Ishikawa (cell line): ENCODE measurements at regions not wholly inside any gene's neighbourhood (a gene's known extent, or its start where the extent isn't known, plus 50 kb on each side); places are given as distances from the start of the nearest gene placed in this dataset.

ENCODE experiments used
- CEBPB ChIP-seq: IDR thresholded peaks from 2 replicates; pipeline ENCODE4 v1.6.1; 2012
- CREB1 ChIP-seq: IDR thresholded peaks from 2 replicates; pipeline ENCODE4 v1.6.1; 2012; ENCODE audit warnings: low read depth
- EGR1 ChIP-seq: IDR thresholded peaks from 2 replicates; pipeline ENCODE4 v1.6.1; 2012
- EP300 ChIP-seq: IDR thresholded peaks from 2 replicates; pipeline ENCODE4 v1.6.1; 2012; ENCODE audit warnings: borderline replicate concordance
- FOXM1 ChIP-seq: IDR thresholded peaks from 2 replicates; pipeline ENCODE4 v1.6.1; 2012; ENCODE audit warnings: low read depth, borderline replicate concordance
- MAX ChIP-seq: IDR thresholded peaks from 2 replicates; pipeline ENCODE4 v1.6.1; 2012
- NFIC ChIP-seq: IDR thresholded peaks from 2 replicates; pipeline ENCODE4 v1.6.1; 2012
- RAD21 ChIP-seq: IDR thresholded peaks from 2 replicates; pipeline ENCODE4 v1.6.1; 2012; ENCODE audit warnings: low read depth
- TAF1 ChIP-seq: IDR thresholded peaks from 2 replicates; pipeline ENCODE4 v1.6.1; 2012; ENCODE audit warnings: low read depth, mild to moderate bottlenecking
- TCF12 ChIP-seq: IDR thresholded peaks from 2 replicates; pipeline ENCODE4 v1.6.1; 2012; ENCODE audit warnings: low read depth
- TEAD4 ChIP-seq: IDR thresholded peaks from 2 replicates; pipeline ENCODE4 v1.6.1; 2012
- USF1 ChIP-seq: IDR thresholded peaks from 2 replicates; pipeline ENCODE4 v1.6.1; 2012
- YY1 ChIP-seq: IDR thresholded peaks from 2 replicates; pipeline ENCODE4 v1.6.1; 2012; ENCODE audit warnings: low read depth
- ZBTB7A ChIP-seq: IDR thresholded peaks from 2 replicates; pipeline ENCODE4 v1.6.1; 2012; ENCODE audit warnings: low read depth
- TF ChIP-seq, protein P1 (sequence below): IDR thresholded peaks from 2 replicates; pipeline ENCODE4 v1.6.1; 2012; ENCODE audit warnings: low read depth, mild to moderate bottlenecking

DNA sequence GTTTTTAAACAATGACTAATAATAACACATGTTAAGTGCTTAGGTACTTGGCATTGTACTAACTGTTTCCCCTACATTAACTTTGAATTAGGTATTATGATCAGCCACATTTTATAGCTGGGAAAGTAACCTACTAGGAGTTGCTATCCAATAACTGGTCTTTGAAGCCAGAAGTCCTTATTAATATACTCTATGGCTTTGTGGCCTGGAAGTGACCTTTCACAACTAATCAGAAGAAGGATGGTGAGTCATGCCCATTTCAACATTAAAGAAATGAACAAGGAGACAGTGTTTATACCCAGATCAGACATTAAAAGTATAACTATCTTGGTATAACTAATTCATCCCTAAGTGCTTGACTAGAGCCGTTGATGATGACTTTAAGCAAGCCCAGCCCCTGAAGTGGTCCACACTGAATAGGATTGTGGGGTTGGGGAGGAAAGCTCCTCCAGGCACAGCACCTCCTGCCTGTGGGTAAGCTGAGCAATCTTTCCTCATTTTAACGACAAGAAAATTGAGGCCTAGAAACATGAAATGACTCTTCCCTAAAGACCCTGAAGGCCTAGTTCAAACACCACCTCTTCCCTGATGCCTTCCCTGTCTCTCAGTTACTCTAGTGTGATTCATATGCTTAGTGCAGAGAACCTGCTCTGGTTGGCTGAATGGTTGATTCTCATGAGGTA lies 71.6 kb upstream of the RFX8 start:
- no peak for TF ChIP-seq TAF1
- no peak for TF ChIP-seq NFIC
- TF ChIP-seq USF1 = no peak
- TF ChIP-seq TCF12 = no peak
- TF ChIP-seq, protein P1, sequence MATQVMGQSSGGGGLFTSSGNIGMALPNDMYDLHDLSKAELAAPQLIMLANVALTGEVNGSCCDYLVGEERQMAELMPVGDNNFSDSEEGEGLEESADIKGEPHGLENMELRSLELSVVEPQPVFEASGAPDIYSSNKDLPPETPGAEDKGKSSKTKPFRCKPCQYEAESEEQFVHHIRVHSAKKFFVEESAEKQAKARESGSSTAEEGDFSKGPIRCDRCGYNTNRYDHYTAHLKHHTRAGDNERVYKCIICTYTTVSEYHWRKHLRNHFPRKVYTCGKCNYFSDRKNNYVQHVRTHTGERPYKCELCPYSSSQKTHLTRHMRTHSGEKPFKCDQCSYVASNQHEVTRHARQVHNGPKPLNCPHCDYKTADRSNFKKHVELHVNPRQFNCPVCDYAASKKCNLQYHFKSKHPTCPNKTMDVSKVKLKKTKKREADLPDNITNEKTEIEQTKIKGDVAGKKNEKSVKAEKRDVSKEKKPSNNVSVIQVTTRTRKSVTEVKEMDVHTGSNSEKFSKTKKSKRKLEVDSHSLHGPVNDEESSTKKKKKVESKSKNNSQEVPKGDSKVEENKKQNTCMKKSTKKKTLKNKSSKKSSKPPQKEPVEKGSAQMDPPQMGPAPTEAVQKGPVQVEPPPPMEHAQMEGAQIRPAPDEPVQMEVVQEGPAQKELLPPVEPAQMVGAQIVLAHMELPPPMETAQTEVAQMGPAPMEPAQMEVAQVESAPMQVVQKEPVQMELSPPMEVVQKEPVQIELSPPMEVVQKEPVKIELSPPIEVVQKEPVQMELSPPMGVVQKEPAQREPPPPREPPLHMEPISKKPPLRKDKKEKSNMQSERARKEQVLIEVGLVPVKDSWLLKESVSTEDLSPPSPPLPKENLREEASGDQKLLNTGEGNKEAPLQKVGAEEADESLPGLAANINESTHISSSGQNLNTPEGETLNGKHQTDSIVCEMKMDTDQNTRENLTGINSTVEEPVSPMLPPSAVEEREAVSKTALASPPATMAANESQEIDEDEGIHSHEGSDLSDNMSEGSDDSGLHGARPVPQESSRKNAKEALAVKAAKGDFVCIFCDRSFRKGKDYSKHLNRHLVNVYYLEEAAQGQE = no peak
- TF ChIP-seq ZBTB7A = no peak
- TF ChIP-seq CREB1 = no peak
- no peak for TF ChIP-seq YY1
- no peak for TF ChIP-seq EGR1

GRCh38 chr2:101545950-101546349 lies 71.0 kb upstream of the RFX8 start:
- no peak for TF ChIP-seq EGR1

DNA sequence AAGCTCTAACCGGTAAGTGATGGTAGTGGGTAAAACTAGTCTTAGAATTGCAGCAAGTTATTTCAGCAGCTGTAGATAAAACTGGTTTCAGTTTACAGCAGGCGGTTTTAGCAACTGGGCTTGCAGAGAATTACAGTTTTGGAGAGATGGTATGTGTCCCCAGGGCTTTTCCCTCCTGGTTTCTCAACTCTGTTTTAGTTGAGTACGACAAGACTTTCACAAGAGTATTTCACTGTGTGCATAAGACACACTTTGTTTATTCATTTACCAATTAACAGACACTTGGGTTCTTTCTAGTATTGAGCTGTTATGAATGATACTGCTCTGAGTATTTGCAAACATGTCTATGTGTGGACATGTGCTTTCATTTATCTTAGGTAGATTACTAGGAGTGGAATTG lies 65.6 kb upstream of the RFX8 start:
- TF ChIP-seq CEBPB (no peak), RAD21 (no peak), TAF1 (no peak), TEAD4 (no peak), MAX (no peak), ZBTB7A (no peak), CREB1 (no peak), YY1 (no peak), USF1 (no peak), NFIC (no peak), TCF12 (no peak), FOXM1 (no peak), EP300 (no peak), EGR1 (no peak)
- TF ChIP-seq, protein P1 = no peak

DNA sequence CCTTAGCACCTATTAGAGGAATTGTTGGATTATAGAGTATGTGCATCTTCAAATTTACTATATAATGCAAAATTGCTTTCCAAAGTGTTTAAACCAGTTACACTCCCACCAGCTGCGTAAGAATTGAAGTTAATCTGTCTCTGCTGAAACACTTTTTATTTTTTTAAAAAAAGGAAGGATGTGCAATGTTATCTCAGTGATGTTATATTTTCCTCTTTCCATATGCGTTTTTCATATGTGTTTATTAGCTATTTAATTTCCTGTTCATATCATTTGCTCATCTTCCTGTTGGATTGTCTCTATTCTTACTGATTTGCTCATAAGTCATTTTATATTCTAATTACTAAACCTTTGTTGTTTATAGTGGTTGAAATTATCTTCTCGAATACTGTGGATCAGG lies 63.2 kb upstream of the RFX8 start:
- no peak for TF ChIP-seq RAD21
- TF ChIP-seq CREB1 = no peak
- TF ChIP-seq NFIC = no peak
- no peak for TF ChIP-seq USF1
- TF ChIP-seq ZBTB7A = no peak
- TF ChIP-seq FOXM1 = no peak
- TF ChIP-seq TEAD4 = no peak
- TF ChIP-seq YY1 = no peak
- no peak for TF ChIP-seq EGR1
- no peak for TF ChIP-seq TCF12
- TF ChIP-seq TAF1 = no peak
- TF ChIP-seq, protein P1 = no peak

DNA sequence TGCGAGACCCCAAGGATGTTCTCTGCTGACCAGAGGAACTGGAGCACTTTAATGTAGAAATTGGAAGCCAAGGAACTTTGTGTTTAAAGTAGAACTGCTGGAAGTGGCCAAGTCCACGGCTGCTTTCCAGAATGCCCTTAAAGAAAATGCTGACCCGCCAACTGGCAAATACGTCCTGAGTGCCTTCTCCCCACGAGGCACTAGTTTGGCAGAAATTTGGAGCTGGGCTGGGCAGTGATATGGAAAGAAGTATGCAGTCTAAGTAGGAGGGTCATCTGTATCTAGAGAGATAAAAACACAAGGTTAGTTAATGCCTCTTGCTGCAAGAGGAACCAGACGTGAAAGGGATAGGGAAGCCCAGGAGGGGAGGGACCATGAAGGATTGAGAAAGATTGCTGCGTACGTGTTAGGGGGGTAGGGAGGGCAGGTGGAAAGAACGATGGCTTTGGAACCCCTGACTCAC lies 59.3 kb upstream of the RFX8 start:
- TF ChIP-seq TAF1 (no peak), MAX (no peak), FOXM1 (no peak)
- TF ChIP-seq, protein P1 = no peak
